HG02852 (cell line): ENCODE measurements at regions not wholly inside any gene's neighbourhood (a gene's known extent, or its start where the extent isn't known, plus 50 kb on each side); places are given as distances from the start of the nearest gene placed in this dataset.

Experiments used
- ATAC-seq: cut with Tn5 transposase; IDR thresholded peaks from one replicate; pipeline ENCODE4 v1.9.1; 2021; ENCODE audit warnings: mild to moderate bottlenecking, moderate library complexity; ENCODE audit not compliant: unreplicated experiment

DNA sequence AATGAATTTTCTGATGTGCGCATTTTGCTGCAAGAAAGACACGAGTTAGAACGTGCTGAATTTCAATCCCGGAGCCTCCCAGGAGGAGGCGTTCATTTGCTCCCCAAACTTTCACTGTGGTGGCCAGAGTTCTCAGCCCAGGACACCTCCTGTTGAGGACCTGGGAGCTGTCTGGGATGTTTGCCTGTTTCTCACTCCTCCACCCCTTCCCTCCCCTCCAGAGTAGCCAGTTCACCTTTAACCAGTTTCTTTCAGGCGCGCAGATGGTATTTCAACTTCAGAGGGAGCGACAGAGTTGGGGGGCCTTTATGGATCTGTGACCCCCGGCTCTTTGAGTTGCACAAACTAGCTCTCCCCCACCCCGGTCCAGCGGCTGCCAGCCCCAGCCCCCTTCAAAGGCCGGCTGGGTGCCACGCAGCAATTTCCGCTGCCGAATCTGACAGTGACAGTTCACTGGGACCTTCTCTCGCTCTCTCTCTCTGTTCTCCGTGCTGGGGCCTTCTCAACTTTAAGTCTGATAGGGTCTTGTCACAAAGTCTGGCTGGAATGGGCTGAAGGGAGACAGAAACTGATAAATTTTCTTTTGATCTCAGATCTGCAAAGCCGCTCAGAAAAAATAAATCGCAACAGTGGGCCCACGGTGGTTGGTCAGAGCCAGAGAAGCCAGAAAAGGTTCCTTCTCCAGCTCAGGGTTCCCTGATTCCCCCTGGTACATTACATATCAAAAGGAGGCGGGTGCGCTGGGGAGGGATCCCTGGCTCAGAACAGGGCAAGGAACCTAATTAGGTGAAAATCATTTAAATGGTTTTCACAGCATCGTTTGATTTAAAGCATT lies 100.0 kb upstream of the STX18 start:
- ATAC-seq: no peak

- ATAC-seq: no peak
These were observed 99.4 kb upstream of the STX18 start for GRCh38 chr4:4641254-4641653.

DNA sequence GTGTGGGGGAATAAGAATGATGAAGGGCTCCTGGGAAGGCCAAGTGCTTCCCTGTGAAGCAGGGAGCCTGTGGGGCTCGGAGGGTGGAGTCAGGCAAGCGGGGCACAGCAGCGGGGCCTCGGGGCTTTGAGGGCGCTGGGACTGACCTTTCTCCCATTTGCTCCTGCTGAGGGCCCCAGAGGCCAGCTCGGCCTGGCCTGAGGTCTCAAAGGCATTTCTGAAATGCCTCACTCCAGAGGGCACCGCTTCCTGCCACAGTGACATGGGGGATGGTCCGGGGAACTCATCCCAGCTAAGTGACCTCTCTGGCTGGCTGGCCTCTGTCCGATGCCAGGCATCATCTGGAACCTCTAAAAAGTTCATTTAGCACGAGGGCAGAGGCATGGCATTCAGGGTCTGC lies 98.8 kb upstream of the STX18 start:
- no peak for ATAC-seq

- ATAC-seq: no peak
These were observed 97.5 kb upstream of the STX18 start for GRCh38 chr4:4639370-4639769.

GRCh38 chr4:4637710-4638109 lies 95.9 kb upstream of the STX18 start:
- peak; percentile 73 for ATAC-seq

- no peak for ATAC-seq
These were observed 91.6 kb upstream of the STX18 start for GRCh38 chr4:4633431-4633830.

DNA sequence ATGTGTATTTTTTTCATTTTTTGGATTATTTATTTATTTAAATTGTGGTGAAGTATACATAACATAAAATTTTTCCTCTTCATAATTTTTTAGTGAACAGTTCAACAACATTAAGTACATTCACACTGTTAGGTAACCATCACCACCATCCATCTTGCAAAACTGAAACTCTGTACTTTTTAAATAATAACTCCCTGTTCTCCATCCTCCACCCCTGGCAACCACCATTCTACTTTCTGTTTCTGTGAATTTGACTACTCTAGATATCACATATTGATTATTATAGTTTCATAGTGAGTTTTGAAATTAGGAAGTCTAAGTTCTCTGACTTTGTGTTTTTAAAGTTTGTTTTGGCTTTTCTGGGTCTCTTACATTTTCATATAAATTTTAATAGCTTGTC lies 89.3 kb upstream of the STX18 start:
- peak; percentile 95 for ATAC-seq

DNA sequence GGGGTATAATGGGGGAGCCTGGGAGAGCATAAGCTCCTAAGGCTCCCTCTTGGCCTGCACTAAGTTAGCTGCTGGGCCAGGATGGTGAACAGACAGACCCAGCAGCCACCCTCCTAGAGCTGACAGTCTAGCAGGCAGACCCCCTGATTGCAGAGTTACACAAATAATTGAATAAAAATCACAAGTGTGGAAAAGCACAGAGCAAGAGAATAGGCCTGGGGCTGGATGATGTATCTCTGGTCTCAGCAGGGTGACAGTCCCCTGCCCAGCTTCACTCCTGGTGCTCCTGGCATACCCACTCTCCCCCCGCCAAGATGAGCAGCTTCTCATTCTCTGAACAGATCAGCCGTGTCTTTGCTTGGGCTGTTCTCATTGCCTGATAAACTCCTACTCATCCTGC lies 86.1 kb upstream of the STX18 start:
- ATAC-seq: no peak

DNA sequence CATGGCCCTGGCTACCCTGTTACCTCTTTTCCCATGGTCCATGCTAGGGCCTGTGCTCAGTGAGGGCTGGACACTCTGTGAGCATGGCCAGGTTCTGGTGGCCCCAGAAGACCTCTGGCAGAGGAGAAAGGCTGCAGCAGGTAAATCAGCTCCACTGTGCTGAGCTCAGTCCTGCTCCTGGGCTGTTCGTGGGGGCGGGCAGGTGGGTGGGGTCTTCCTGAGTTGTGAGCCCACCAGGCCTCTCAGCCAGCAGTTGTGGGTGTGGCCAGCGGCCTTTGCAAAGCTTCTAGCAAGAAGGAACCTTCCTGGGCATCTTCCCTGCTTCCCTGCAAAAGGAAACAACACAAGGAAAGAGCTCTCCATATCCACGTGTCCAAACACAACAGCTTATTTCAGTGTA lies 85.3 kb upstream of the STX18 start:
- ATAC-seq: no peak

DNA sequence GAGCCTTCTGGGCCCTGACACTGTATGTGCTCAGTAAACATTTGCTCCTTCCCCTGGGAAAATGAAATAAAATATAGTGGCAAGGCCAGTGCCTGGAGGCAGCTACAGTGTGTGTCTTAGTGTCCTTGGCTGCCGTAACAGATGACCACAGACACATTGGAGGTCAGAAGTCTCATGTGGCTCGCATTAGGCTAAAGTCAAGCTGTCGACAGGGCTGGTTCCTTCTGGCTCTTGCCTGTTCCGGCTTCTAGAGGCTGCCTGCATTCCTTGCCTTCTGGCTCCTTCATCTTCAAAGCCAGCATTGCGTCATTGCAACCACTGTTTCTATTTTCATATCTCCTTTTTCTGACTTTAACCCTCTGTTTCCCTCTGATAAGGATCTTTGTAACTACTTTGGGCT lies 83.6 kb upstream of the STX18 start:
- ATAC-seq: no peak

GRCh38 chr4:4624276-4624897 lies 82.5 kb upstream of the STX18 start:
- ATAC-seq: no peak

GRCh38 chr4:4619821-4620220 lies 78.0 kb upstream of the STX18 start:
- ATAC-seq: no peak

GRCh38 chr4:4618847-4619246 lies 77.0 kb upstream of the STX18 start:
- ATAC-seq: no peak

DNA sequence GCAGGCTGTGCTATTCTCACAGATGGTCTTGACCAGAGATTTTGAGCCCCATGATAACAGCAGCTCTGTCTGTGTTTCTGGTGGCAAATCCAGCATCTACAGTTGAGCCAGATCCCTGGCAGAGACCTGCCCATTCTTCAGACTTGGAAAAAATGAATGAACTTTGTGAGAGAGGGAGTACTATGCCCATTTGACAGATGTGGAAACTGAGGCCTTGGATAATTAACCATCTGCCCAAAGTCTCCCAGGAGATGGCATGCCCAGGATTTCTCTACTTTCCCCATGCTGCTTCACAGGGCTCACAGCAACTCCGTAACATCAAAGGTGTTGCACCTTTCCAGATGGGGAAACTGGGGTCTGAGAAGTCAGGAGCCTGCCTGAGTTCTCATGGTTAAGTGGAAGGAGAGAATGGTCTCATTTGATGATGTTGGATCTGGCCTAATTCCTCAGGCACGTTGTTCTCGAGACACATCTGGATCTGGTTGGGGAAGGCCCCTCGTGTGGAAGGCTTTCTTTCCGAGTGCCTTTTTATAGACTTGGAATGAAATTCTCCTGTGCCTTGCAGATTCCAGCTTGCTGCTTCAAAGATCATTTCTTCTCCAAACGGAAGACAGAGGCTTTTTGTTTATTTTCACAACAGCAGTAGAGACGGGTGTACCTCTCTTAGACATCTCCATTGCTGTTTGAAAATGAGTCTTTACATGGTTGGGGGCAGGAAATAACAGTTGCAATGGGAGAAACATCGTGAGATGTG lies 73.3 kb upstream of the STX18 start:
- ATAC-seq: no peak

GRCh38 chr4:4613641-4614286 lies 71.9 kb upstream of the STX18 start:
- no peak for ATAC-seq

GRCh38 chr4:4613126-4613465 lies 71.2 kb upstream of the STX18 start:
- ATAC-seq: no peak

DNA sequence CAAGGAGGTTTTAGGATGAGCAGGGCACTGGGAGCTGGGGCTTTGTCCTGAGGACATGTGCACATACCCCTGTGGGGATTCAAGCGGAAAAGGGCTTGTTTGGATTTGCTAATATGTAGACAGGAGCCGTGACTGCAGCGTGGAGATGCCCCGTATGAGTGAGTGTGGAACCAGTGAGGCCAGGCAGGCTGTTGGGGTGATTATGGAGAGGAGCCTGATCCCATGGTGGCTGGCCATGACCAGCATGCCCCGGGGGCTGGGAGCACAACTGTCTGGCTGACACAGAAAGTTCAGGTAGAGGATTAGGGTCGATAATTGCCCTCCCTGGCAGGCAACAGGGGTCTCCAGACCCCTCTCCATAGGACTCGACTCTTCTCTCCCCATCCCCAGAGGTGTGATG lies 68.8 kb upstream of the STX18 start:
- no peak for ATAC-seq

DNA sequence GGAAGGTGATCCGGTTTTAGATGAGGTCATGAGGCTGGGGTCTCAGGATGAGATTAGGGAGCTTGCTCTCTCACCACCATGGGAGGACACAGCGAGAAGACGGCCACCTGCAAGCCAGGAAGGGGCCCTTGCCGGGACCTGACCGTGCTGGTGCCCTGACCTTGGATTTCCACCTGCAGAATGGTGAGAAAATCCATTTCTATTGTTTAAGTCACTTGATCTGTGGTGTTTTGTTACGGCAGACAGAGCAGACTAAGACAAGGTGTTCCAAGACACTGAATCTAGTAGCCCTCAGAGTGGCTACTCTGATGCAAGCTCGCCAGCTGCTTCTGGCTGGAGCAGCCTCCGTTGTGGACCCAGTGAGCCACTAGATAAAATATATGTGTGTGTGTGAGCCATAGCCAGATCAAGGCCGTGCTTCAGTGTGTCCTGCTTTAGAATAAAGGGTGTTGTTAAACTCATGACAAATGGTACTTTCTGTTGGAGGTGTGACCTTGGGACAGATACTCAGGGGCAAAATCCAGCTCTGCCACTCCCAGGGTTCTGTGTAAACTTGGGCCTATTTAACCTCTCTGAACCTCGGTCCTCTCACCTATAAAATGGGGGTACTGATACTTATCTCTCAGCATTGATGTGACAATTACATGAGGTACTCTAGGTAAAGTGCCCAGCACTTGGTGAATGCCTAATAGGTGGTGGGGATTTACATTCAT lies 67.9 kb upstream of the STX18 start:
- no peak for ATAC-seq

DNA sequence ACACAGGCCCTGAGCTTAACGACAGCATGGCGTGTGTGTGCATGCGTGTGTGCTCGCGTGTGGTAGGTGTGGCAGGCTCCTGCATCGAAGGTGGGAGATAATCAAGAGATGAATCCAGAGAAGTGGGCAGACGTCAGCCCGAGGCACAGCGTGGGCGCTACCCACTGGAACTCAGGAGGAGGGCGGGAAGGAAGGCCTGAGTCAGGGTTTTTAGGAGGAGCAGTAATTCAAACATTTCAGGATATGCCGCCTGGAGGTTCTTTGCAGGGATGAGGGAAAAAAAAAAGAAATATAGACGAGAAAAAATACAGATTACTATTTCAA lies 66.3 kb upstream of the STX18 start:
- no peak for ATAC-seq

- no peak for ATAC-seq
These were observed 65.7 kb upstream of the STX18 start for GRCh38 chr4:4607336-4608213.
